NCI-H345 treated with DMSO at 0.1 percent for 48 hours (cell line): ENCODE measurements at regions not wholly inside any gene's neighbourhood (a gene's known extent, or its start where the extent isn't known, plus 50 kb on each side); places are given as distances from the start of the nearest gene placed in this dataset.

Experiments
- DNase-seq: peaks from one replicate; lab custom pipeline; 2025; ENCODE audit not compliant: unreplicated experiment; lab: John Stamatoyannopoulos, UW

- no peak for DNase-seq
These were observed 251.8 kb upstream of the SLIT2 start for GRCh38 chr4:19999775-20000414.

GRCh38 chr4:19999276-19999675 lies 252.4 kb upstream of the SLIT2 start:
- no peak for DNase-seq

GRCh38 chr4:19993242-19993641 lies 258.5 kb upstream of the SLIT2 start:
- DNase-seq: no peak

GRCh38 chr4:19992471-19993093 lies 259.1 kb upstream of the SLIT2 start:
- no peak for DNase-seq

- no peak for DNase-seq
These were observed 264.0 kb upstream of the SLIT2 start for GRCh38 chr4:19987746-19988145.

GRCh38 chr4:19983072-19983471 lies 268.6 kb upstream of the SLIT2 start:
- no peak for DNase-seq

GRCh38 chr4:19982556-19982955 lies 269.1 kb upstream of the SLIT2 start:
- no peak for DNase-seq

GRCh38 chr4:19971829-19972228 lies 279.9 kb upstream of the SLIT2 start:
- DNase-seq: no peak

- DNase-seq: no peak
These were observed 282.2 kb upstream of the SLIT2 start for GRCh38 chr4:19969492-19969891.

GRCh38 chr4:19961091-19961490 lies 290.6 kb upstream of the SLIT2 start:
- no peak for DNase-seq

- no peak for DNase-seq
These were observed 292.9 kb upstream of the SLIT2 start for GRCh38 chr4:19958848-19959247.

GRCh38 chr4:19947349-19947748 lies 304.4 kb upstream of the SLIT2 start:
- no peak for DNase-seq

- DNase-seq: no peak
These were observed 305.7 kb upstream of the SLIT2 start for GRCh38 chr4:19945979-19946380.

- no peak for DNase-seq
These were observed 306.2 kb upstream of the SLIT2 start for GRCh38 chr4:19945501-19945900.

GRCh38 chr4:19944806-19945205 lies 306.9 kb upstream of the SLIT2 start:
- no peak for DNase-seq

- DNase-seq: no peak
These were observed 307.5 kb upstream of the SLIT2 start for GRCh38 chr4:19944251-19944650.

GRCh38 chr4:19941434-19941833 lies 310.3 kb upstream of the SLIT2 start:
- DNase-seq: no peak

- DNase-seq: no peak
These were observed 310.8 kb upstream of the SLIT2 start for GRCh38 chr4:19940861-19941260.

GRCh38 chr4:19936476-19936875 lies 315.2 kb upstream of the SLIT2 start:
- DNase-seq: no peak

GRCh38 chr4:19930742-19931141 lies 321.0 kb upstream of the SLIT2 start:
- DNase-seq: no peak

- DNase-seq: no peak
These were observed 324.3 kb upstream of the SLIT2 start for GRCh38 chr4:19927381-19927780.

- no peak for DNase-seq
These were observed 326.2 kb upstream of the SLIT2 start for GRCh38 chr4:19925516-19925915.

GRCh38 chr4:19924761-19925160 lies 326.9 kb upstream of the SLIT2 start:
- DNase-seq: no peak
